DMS53 treated with DMSO at 0.1 percent for 48 hours (cell line): ENCODE measurements at regions not wholly inside any gene's neighbourhood (a gene's known extent, or its start where the extent isn't known, plus 50 kb on each side); places are given as distances from the start of the nearest gene placed in this dataset.

Experiments used
- DNase-seq: peaks from one replicate; lab custom pipeline; 2025; ENCODE audit not compliant: unreplicated experiment; lab: John Stamatoyannopoulos, UW

GRCh38 chr7:19224951-19225350 lies 79.7 kb upstream of the FERD3L start:
- DNase-seq, result no peak

- no peak for DNase-seq
Measured at GRCh38 chr7:19215412-19215811, 70.2 kb upstream of the FERD3L start.

GRCh38 chr7:19213746-19214145 lies 68.5 kb upstream of the FERD3L start:
- peak; percentile 90 for DNase-seq

- DNase-seq, result no peak
Measured at GRCh38 chr7:19210893-19211413, 65.7 kb upstream of the FERD3L start.

- DNase-seq, result no peak
Measured at GRCh38 chr7:19209166-19209696, 64.0 kb upstream of the FERD3L start.

- no peak for DNase-seq
Measured at GRCh38 chr7:19206721-19207120, 61.5 kb upstream of the FERD3L start.

- no peak for DNase-seq
Measured at GRCh38 chr7:19203686-19204085, 58.5 kb upstream of the FERD3L start.

GRCh38 chr7:19202599-19202998 lies 57.4 kb upstream of the FERD3L start:
- DNase-seq, result no peak
